ENCODE measurements at regions not wholly inside any gene's neighbourhood (a gene's known extent, or its start where the extent isn't known, plus 50 kb on each side); places are given as distances from the start of the nearest gene placed in this dataset.
"Not testable (repeated sequence)": the region's sequence is repeated elsewhere in the genome, so short reads cannot be mapped to it uniquely, and the experiment has no call there.

GRCh38 chr4:131749224-131749623, 1399.9 kb upstream of the PCDH10 start:
- TF ChIP-seq CTCF, POLR2A (IDR thresholded peaks at IDR 0.05): not testable (repeated sequence)

Measured in testis (tissue), 2 donors.